Bronchial epithelial cell (primary cell): ENCODE measurements at regions not wholly inside any gene's neighbourhood (a gene's known extent, or its start where the extent isn't known, plus 50 kb on each side); places are given as distances from the start of the nearest gene placed in this dataset.

Experiments
- DNase-seq: peaks from one replicate; pipeline ENCODE4 v3.0.0-alpha.2; 2010; ENCODE audit warnings: low read depth
- FAIRE-seq: peaks from 2 replicates; lab custom pipeline; 2011; peaks lifted over from hg19 to GRCh38; lab: Jason Lieb, UNC
- H3K27me3 ChIP-seq: 2 replicates; pipeline ENCODE4 v1.5.1; 2011; ENCODE audit warnings: low read length; ENCODE audit not compliant: control insufficient read depth, insufficient read depth
- H3K36me3 ChIP-seq: 2 replicates; pipeline ENCODE4 v1.5.1; 2011; ENCODE audit warnings: low read length; ENCODE audit not compliant: control insufficient read depth, insufficient read depth
- H3K4me3 ChIP-seq: 2 replicates; pipeline ENCODE4 v1.5.1; 2011; ENCODE audit warnings: mild to moderate bottlenecking, low read depth, low read length, control low read depth
- TF ChIP-seq, protein P1 (sequence below): IDR thresholded peaks from 2 replicates; pipeline ENCODE4 v1.5.1; 2011; ENCODE audit warnings: mild to moderate bottlenecking, moderate library complexity, low read length, control low read depth, inconsistent platforms; ENCODE audit not compliant: insufficient read depth, severe bottlenecking

DNA sequence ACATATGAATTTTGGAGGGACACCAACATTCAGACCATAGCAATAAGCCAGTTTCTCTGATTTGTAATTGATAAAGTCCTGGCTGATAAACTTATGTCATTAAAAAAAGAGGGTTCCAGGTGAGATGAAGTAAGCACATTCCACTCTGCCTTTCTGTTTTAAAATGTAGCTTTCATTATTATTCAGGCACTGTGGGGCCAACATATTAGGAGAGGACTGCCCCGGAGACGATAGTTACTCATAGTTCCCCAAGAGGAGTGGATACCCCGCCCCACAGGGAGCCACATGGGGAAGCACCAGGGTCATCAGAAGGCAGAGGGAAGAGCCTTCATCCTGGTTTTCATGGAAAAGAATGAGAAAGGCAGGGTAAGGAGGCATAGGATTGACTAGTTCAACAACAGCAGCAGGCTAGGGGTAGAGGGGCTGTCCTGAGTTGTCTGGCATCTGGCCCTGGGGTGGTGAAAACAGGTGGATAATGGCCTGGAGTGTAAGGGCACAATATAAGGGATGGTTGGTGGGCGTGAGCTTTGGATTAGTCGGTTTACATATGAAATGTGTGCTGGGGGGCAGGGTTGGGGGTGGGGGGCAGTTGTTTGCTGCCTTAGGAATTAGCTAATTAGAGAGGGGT is 78.7 kb upstream of the PROK2 start:
- no peak overlapping the region for H3K4me3 ChIP-seq
- no peaks in the 10 kb centered on the region for H3K27me3 ChIP-seq
- H3K36me3 ChIP-seq = no peaks in the 10 kb centered on the region
- TF ChIP-seq, protein P1, sequence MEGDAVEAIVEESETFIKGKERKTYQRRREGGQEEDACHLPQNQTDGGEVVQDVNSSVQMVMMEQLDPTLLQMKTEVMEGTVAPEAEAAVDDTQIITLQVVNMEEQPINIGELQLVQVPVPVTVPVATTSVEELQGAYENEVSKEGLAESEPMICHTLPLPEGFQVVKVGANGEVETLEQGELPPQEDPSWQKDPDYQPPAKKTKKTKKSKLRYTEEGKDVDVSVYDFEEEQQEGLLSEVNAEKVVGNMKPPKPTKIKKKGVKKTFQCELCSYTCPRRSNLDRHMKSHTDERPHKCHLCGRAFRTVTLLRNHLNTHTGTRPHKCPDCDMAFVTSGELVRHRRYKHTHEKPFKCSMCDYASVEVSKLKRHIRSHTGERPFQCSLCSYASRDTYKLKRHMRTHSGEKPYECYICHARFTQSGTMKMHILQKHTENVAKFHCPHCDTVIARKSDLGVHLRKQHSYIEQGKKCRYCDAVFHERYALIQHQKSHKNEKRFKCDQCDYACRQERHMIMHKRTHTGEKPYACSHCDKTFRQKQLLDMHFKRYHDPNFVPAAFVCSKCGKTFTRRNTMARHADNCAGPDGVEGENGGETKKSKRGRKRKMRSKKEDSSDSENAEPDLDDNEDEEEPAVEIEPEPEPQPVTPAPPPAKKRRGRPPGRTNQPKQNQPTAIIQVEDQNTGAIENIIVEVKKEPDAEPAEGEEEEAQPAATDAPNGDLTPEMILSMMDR = no peak
- no peak for DNase-seq
- no peak for FAIRE-seq

- H3K27me3 ChIP-seq = no peaks in the 10 kb centered on the region
- H3K36me3 ChIP-seq = no peaks in the 10 kb centered on the region
- DNase-seq (no peak), FAIRE-seq (no peak)
- TF ChIP-seq, protein P1 = no peak
- no peak overlapping the region for H3K4me3 ChIP-seq
Observed at GRCh38 chr3:71862371-71863140, 77.6 kb upstream of the PROK2 start.

DNA sequence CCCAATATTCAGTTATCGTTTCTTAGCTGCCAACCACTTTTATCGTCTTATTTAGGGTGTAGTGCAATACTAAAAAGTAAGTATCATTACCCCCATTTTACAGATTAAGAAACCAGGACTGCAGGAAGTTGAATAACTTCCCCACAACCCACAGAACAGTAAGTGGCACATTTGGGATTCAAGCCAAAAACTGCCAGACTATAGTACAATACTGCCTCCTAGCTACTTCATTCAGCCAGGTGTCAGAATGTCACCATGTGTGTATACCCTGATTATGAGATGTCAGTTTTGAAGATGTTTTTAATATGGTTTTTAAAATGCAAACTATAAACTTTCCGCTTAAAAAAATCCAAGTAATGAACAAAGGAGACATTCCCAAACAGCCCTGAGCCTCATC is 74.2 kb upstream of the PROK2 start:
- H3K27me3 ChIP-seq = no peaks in the 10 kb centered on the region

GRCh38 chr3:71858503-71859122 is 73.7 kb upstream of the PROK2 start:
- no peak overlapping the region for H3K4me3 ChIP-seq
- no peak for FAIRE-seq
- TF ChIP-seq, protein P1 = no peak

More for the DNA sequence above, 74.2 kb upstream of the PROK2 start:
- peak; percentile 48 for DNase-seq
- no peaks in the 10 kb centered on the region for H3K36me3 ChIP-seq
- H3K4me3 ChIP-seq = no peak overlapping the region
- TF ChIP-seq, protein P1 = peak; percentile 51
- FAIRE-seq = no peak

DNA sequence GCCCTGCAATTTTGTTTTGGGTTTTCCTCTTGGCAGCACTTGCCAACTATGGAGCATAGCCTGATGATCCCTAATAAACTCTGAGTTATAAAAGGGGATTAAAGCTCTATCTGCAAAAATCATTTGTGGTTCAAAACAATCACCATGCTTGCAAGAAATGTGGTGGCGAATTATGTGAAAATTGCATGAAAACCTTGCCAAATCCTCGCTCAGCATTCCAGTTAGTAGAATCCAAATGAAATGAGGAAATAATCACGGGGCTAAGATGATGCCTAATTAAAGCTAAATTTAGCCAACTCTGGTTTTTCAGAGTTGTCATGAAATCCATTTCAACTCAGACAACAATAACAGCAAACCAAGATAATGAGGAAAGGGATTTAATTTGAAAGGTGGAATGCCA is 73.0 kb upstream of the PROK2 start:
- FAIRE-seq (no peak), DNase-seq (no peak)
- TF ChIP-seq, protein P1 = no peak
- Histone ChIP-seq H3K27me3 (no peaks in the 10 kb centered on the region), H3K4me3 (no peak overlapping the region), H3K36me3 (no peaks in the 10 kb centered on the region)

More at GRCh38 chr3:71858503-71859122, 73.7 kb upstream of the PROK2 start:
- no peaks in the 10 kb centered on the region for H3K27me3 ChIP-seq
- no peaks in the 10 kb centered on the region for H3K36me3 ChIP-seq
- no peak for DNase-seq
